Neural cell (in vitro differentiated cells): ENCODE measurements at regions not wholly inside any gene's neighbourhood (a gene's known extent, or its start where the extent isn't known, plus 50 kb on each side); places are given as distances from the start of the nearest gene placed in this dataset.

Source experiments
- CTCF ChIP-seq: fragments of 450-650 bp; IDR thresholded peaks from 2 replicates; pipeline ENCODE4 v1.5.1; 2014; ENCODE audit warnings: antibody characterized with exemption, mild to moderate bottlenecking, moderate library complexity; ENCODE audit not compliant: poor library complexity, severe bottlenecking
- POLR2AphosphoS5 ChIP-seq: IDR thresholded peaks from 2 replicates; pipeline ENCODE4 v1.6.1; 2012
- RAD21 ChIP-seq: fragments of 450-650 bp; conservative IDR thresholded peaks from 2 replicates; pipeline ENCODE4 v1.6.1; 2014; ENCODE audit warnings: antibody characterized with exemption, mild to moderate bottlenecking, moderate library complexity

- TF ChIP-seq CTCF (no peak), RAD21 (no peak), POLR2AphosphoS5 (no peak)
These were observed 154.1 kb upstream of the FUT8 start for GRCh38 chr14:65258391-65258790.
